Hematopoietic multipotent progenitor cell treated with erythropoietin and hydrocortisone succinate and interleukin-3 and kit ligand, for 4 days (in vitro differentiated cells): ENCODE measurements at regions not wholly inside any gene's neighbourhood (a gene's known extent, or its start where the extent isn't known, plus 50 kb on each side); places are given as distances from the start of the nearest gene placed in this dataset.

Experiments used
- DNase-seq: peaks from one replicate; pipeline ENCODE4 v3.0.0-alpha.2; 2015

- no peak for DNase-seq
Observed at GRCh38 chr4:130559268-130559667, 1463.3 kb downstream of the C4orf33 start.

GRCh38 chr4:130563185-130563888 lies 1467.4 kb downstream of the C4orf33 start:
- DNase-seq: no peak

- no peak for DNase-seq
Observed at GRCh38 chr4:130563889-130564418, 1468.0 kb downstream of the C4orf33 start.

GRCh38 chr4:130568746-130569145 lies 1472.8 kb downstream of the C4orf33 start:
- no peak for DNase-seq

- DNase-seq: no peak
Observed at GRCh38 chr4:130573742-130574141, 1477.8 kb downstream of the C4orf33 start.

GRCh38 chr4:130574215-130574614 lies 1478.3 kb downstream of the C4orf33 start:
- no peak for DNase-seq

GRCh38 chr4:130576218-130576617 lies 1480.3 kb downstream of the C4orf33 start:
- DNase-seq: no peak

- no peak for DNase-seq
Observed at GRCh38 chr4:130591091-130591490, 1495.1 kb downstream of the C4orf33 start.

GRCh38 chr4:130600706-130601105 lies 1504.8 kb downstream of the C4orf33 start:
- no peak for DNase-seq

GRCh38 chr4:130603043-130603442 lies 1507.1 kb downstream of the C4orf33 start:
- no peak for DNase-seq

- no peak for DNase-seq
Observed at GRCh38 chr4:130608121-130608520, 1512.2 kb downstream of the C4orf33 start.

- no peak for DNase-seq
Observed at GRCh38 chr4:130628531-130628930, 1532.6 kb downstream of the C4orf33 start.

- DNase-seq: no peak
Observed at GRCh38 chr4:130632731-130633604, 1537.0 kb downstream of the C4orf33 start.

GRCh38 chr4:130636486-130636885 lies 1540.5 kb downstream of the C4orf33 start:
- no peak for DNase-seq

GRCh38 chr4:130640592-130640991 lies 1544.6 kb downstream of the C4orf33 start:
- DNase-seq: no peak

GRCh38 chr4:130646886-130647285 lies 1550.9 kb downstream of the C4orf33 start:
- no peak for DNase-seq

- DNase-seq: no peak
Observed at GRCh38 chr4:130648570-130648969, 1552.6 kb downstream of the C4orf33 start.

GRCh38 chr4:130653842-130654241 lies 1557.9 kb downstream of the C4orf33 start:
- no peak for DNase-seq

GRCh38 chr4:130659320-130659719 lies 1563.4 kb downstream of the C4orf33 start:
- no peak for DNase-seq

GRCh38 chr4:130668859-130669258 lies 1572.9 kb downstream of the C4orf33 start:
- no peak for DNase-seq

- DNase-seq: no peak
Observed at GRCh38 chr4:130675266-130675665, 1579.3 kb downstream of the C4orf33 start.

- DNase-seq: no peak
Observed at GRCh38 chr4:130689181-130689580, 1593.2 kb downstream of the C4orf33 start.

GRCh38 chr4:130698251-130698650 lies 1602.3 kb downstream of the C4orf33 start:
- DNase-seq: no peak

- DNase-seq: no peak
Observed at GRCh38 chr4:130699004-130699403, 1603.1 kb downstream of the C4orf33 start.
